ENCODE measurements at regions not wholly inside any gene's neighbourhood (a gene's known extent, or its start where the extent isn't known, plus 50 kb on each side); places are given as distances from the start of the nearest gene placed in this dataset.

DNA sequence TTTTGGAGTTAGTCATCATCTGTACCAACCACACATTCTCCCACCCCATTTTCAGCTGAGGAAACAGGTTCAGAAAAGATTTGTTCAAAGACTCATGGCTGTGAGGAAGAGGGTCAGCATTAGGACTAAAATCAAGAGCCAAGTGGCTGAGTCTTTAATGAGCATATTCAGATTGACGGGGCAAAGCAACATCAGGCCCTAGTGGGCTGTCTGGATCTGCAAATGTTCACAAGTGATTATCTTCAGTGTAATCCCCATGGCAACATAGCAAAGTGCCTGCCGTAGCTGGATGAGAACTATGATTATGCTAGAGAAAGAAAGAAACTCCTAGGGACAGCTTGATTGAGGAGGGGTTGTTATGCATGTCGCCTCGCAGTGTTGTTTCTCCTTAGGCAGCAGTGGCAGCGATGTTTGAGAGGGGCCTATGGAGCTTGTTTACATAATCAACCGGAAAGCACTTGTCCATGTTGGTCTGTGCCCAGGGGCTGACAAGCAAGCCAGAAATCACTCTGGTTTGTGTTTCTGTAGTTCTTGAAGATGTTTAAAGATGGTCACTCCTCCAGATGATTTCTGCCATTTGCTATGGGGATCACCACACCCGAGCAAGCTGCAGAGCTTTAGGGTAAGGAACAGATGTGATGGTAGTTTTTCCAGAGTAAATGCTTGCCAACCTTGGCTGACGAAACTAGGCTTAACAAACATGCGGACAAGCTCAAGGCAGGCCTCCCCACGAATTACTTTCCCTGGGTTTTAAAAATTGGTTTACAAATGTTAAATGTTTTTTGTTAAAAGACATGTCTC, 124.3 kb upstream of the MLIP start:
- no peak overlapping the region for H3K4me3 ChIP-seq
- no peak for DNase-seq
- no peaks in the 10 kb centered on the region for H3K27me3 ChIP-seq
- peaks cover 0 to 8% (median 0%) of the 10 kb centered on the region in 4 donors for H3K4me1 ChIP-seq
- no peaks in the 10 kb centered on the region for H3K36me3 ChIP-seq
- no peak overlapping the region for H3K27ac ChIP-seq
- TF ChIP-seq POLR2A (IDR thresholded peaks at IDR 0.05) = no peak
- TF ChIP-seq, protein P1, sequence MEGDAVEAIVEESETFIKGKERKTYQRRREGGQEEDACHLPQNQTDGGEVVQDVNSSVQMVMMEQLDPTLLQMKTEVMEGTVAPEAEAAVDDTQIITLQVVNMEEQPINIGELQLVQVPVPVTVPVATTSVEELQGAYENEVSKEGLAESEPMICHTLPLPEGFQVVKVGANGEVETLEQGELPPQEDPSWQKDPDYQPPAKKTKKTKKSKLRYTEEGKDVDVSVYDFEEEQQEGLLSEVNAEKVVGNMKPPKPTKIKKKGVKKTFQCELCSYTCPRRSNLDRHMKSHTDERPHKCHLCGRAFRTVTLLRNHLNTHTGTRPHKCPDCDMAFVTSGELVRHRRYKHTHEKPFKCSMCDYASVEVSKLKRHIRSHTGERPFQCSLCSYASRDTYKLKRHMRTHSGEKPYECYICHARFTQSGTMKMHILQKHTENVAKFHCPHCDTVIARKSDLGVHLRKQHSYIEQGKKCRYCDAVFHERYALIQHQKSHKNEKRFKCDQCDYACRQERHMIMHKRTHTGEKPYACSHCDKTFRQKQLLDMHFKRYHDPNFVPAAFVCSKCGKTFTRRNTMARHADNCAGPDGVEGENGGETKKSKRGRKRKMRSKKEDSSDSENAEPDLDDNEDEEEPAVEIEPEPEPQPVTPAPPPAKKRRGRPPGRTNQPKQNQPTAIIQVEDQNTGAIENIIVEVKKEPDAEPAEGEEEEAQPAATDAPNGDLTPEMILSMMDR (IDR thresholded peaks at IDR 0.05) = no peak
- no peaks in the 10 kb centered on the region for H3K9me3 ChIP-seq

DNA sequence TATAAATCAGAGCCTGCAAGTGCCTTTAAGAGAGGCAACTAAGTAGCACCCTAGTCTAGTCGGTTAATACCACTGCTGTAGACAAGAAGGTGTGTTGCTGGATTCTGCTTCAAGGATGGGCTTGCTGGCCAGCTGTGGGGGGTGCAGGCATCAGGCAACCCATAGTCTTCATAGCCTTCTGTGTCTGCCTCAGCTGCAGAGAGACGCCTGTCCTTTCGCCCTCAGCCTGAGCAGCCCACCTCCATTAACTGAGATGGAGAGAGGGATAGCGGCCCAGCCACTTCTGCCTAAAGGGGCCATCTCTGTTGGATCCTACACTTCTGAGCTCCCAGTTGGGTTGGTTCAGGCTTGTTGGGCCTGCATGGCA, 123.7 kb upstream of the MLIP start:
- no peak overlapping the region for H3K27ac ChIP-seq
- no peaks in the 10 kb centered on the region for H3K36me3 ChIP-seq
- H3K9me3 ChIP-seq = no peaks in the 10 kb centered on the region
- no peak for TF ChIP-seq POLR2A (IDR thresholded peaks at IDR 0.05)
- TF ChIP-seq, protein P1 (IDR thresholded peaks at IDR 0.05) = no peak
- peaks cover 0 to 8% (median 0%) of the 10 kb centered on the region in 4 donors for H3K4me1 ChIP-seq
- H3K27me3 ChIP-seq = no peaks in the 10 kb centered on the region
- no peak for DNase-seq
- H3K4me3 ChIP-seq = no peak overlapping the region

DNA sequence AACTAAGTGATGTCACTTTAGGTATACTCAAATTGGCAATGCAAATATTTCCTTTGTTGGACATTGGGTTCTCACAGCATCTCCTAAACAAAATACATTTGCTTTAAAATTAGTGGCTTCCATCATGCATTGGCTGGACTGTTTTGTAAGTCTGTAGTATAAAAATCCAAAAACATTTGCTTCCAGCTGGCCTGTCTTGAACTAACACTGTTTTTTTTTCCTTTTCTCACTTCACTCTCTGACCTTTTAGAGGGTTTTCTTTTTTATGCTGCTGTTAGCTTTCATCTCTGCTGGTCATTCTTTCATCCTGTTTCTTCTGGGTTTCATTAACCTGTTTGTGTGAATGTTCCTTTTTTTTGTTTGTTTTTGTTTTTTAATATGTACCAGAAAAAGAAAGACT, 121.7 kb upstream of the MLIP start:
- Histone ChIP-seq H3K27ac (no peak overlapping the region), H3K4me3 (no peak overlapping the region), H3K27me3 (no peaks in the 10 kb centered on the region), H3K9me3 (no peaks in the 10 kb centered on the region), H3K36me3 (no peaks in the 10 kb centered on the region), H3K4me1 (peaks cover 0 to 8% (median 0%) of the 10 kb centered on the region in 4 donors)
- TF ChIP-seq POLR2A (IDR thresholded peaks at IDR 0.05) = no peak
- TF ChIP-seq, protein P1 (IDR thresholded peaks at IDR 0.05) = no peak
- no peak for DNase-seq

DNA sequence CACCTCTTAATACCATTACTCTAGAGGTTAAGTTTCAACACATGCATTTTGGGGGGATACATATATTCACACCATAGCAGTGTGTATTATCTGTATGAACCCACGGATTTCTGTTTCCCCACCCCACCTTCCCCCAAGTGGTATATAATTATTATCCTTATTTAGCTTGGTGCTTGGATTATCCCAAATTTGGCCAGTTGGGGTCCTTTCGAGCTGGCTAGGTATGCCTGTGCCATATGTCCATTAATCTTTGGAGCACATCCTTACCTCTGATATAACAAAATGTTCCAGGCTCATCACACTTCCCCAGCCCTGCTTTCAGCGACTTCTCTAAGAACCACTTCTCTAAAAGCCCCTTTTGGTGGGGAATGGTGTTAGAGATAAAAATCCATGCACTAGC, 118.7 kb upstream of the MLIP start:
- Histone ChIP-seq H3K27me3 (no peaks in the 10 kb centered on the region), H3K9me3 (no peaks in the 10 kb centered on the region), H3K27ac (no peak overlapping the region), H3K36me3 (no peaks in the 10 kb centered on the region), H3K4me3 (no peak overlapping the region), H3K4me1 (peaks cover 0 to 3% (median 0%) of the 10 kb centered on the region in 4 donors)
- DNase-seq = no peak
- TF ChIP-seq, protein P1 (IDR thresholded peaks at IDR 0.05) = no peak
- no peak for TF ChIP-seq POLR2A (IDR thresholded peaks at IDR 0.05)

DNA sequence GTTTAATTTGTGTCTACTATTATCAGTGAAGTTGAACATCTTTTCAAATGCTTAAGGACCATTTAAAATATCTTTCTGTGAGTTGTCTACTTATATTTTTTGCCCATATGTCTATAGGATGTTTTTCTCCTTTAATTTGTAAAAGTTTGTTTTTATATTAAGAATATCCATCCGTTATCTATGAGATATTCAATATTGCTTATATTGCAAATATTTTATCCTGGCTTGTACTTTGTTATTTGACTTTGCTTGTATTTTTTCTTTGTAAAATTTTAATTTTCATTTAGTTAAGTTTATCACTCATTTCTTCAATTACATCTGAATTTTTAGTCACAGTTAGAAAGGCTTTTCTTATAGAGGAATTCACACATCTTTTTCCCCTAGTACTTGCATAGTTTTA, 117.0 kb upstream of the MLIP start:
- Histone ChIP-seq H3K9me3 (no peaks in the 10 kb centered on the region), H3K4me3 (no peak overlapping the region), H3K36me3 (no peaks in the 10 kb centered on the region), H3K27me3 (no peaks in the 10 kb centered on the region), H3K27ac (no peak overlapping the region), H3K4me1 (peaks cover 0 to 5% (median 0%) of the 10 kb centered on the region in 4 donors)
- no peak for DNase-seq
- TF ChIP-seq, protein P1 (IDR thresholded peaks at IDR 0.05) = no peak
- TF ChIP-seq POLR2A (IDR thresholded peaks at IDR 0.05) = no peak

All from Peyer's patch (tissue), 4 donors.